H9 (cell line): ENCODE measurements at regions not wholly inside any gene's neighbourhood (a gene's known extent, or its start where the extent isn't known, plus 50 kb on each side); places are given as distances from the start of the nearest gene placed in this dataset.

Source experiments
- DNase-seq: peaks from one replicate; pipeline ENCODE4 v3.0.0-alpha.2; 2017
- H2AFZ ChIP-seq: one replicate; pipeline ENCODE4 v1.6.1; 2013; ENCODE audit warnings: mild to moderate bottlenecking, low read length, control low read depth, moderate library complexity
- H2AK5ac ChIP-seq: 2 replicates; pipeline ENCODE4 v1.6.1; 2013; ENCODE audit warnings: low read length, control low read depth, mixed read lengths; ENCODE audit not compliant: insufficient read length
- H2BK120ac ChIP-seq: one replicate; pipeline ENCODE4 v1.6.1; 2013; ENCODE audit warnings: low read depth, mild to moderate bottlenecking, low read length, control low read depth, inconsistent platforms; ENCODE audit not compliant: poor library complexity, severe bottlenecking
- H2BK12ac ChIP-seq: 2 replicates; pipeline ENCODE4 v1.6.1; 2013; ENCODE audit warnings: low read length, control low read depth, mixed read lengths, low read depth; ENCODE audit not compliant: insufficient read length
- H2BK15ac ChIP-seq: 2 replicates; pipeline ENCODE4 v1.6.1; 2013; ENCODE audit warnings: low read depth, low read length, control low read depth
- H2BK20ac ChIP-seq: one replicate; pipeline ENCODE4 v1.6.1; 2013; ENCODE audit warnings: low read depth, mild to moderate bottlenecking, low read length, control low read depth, inconsistent platforms; ENCODE audit not compliant: poor library complexity, severe bottlenecking
- H2BK5ac ChIP-seq: 2 replicates; pipeline ENCODE4 v1.6.1; 2013; ENCODE audit warnings: low read length, control low read depth, mixed read lengths; ENCODE audit not compliant: insufficient read length
- H3K14ac ChIP-seq: 2 replicates; pipeline ENCODE4 v1.6.1; 2013; ENCODE audit warnings: low read length, control low read depth; ENCODE audit not compliant: insufficient read depth
- H3K18ac ChIP-seq: 2 replicates; pipeline ENCODE4 v1.6.1; 2013; ENCODE audit warnings: low read depth, mild to moderate bottlenecking, mixed read lengths, low read length, control low read depth; ENCODE audit not compliant: insufficient read length
- H3K23ac ChIP-seq: 2 replicates; pipeline ENCODE4 v1.6.1; 2013; ENCODE audit warnings: low read length, control low read depth, mixed read lengths, low read depth; ENCODE audit not compliant: insufficient read length
- H3K23me2 ChIP-seq: 2 replicates; pipeline ENCODE4 v1.6.1; 2013; ENCODE audit warnings: low read depth, mild to moderate bottlenecking, mixed read lengths, low read length, control low read depth; ENCODE audit not compliant: insufficient read length, poor library complexity, severe bottlenecking
- H3K27ac ChIP-seq: 2 replicates; pipeline ENCODE4 v1.5.1; 2013; ENCODE audit warnings: low read length, control low read depth, mixed read lengths, low read depth; ENCODE audit not compliant: insufficient read length
- H3K27me3 ChIP-seq: 2 replicates; pipeline ENCODE4 v1.6.1; 2013; ENCODE audit warnings: low read length, control low read depth, inconsistent platforms; ENCODE audit not compliant: insufficient read depth
- H3K4ac ChIP-seq: 2 replicates; pipeline ENCODE4 v1.6.1; 2013; ENCODE audit warnings: low read depth, mild to moderate bottlenecking, control low read depth, inconsistent platforms, low read length, moderate library complexity
- H3K4me1 ChIP-seq: 2 replicates; pipeline ENCODE4 v1.6.1; 2013; ENCODE audit warnings: low read length, control low read depth, inconsistent platforms; ENCODE audit not compliant: insufficient read depth
- H3K4me2 ChIP-seq: 2 replicates; pipeline ENCODE4 v1.6.1; 2013; ENCODE audit warnings: low read length, control low read depth, mixed read lengths; ENCODE audit not compliant: insufficient read length, insufficient read depth
- H3K56ac ChIP-seq: 2 replicates; pipeline ENCODE4 v1.6.1; 2013; ENCODE audit warnings: low read depth, mild to moderate bottlenecking, mixed read lengths, low read length, control low read depth; ENCODE audit not compliant: insufficient read length
- H3K79me1 ChIP-seq: 2 replicates; pipeline ENCODE4 v1.6.1; 2013; ENCODE audit warnings: low read depth, mild to moderate bottlenecking, moderate library complexity, low read length, control low read depth, inconsistent platforms; ENCODE audit not compliant: insufficient read depth, poor library complexity, severe bottlenecking
- H3K79me2 ChIP-seq: 2 replicates; pipeline ENCODE4 v1.6.1; 2013; ENCODE audit warnings: low read length, control low read depth, inconsistent platforms; ENCODE audit not compliant: insufficient read depth
- H3K9ac ChIP-seq: 2 replicates; pipeline ENCODE4 v1.6.1; 2013; ENCODE audit warnings: low read length, control low read depth, mixed read lengths; ENCODE audit not compliant: insufficient read length; ENCODE audit errors: extremely low read depth
- H3K9me3 ChIP-seq: one replicate; pipeline ENCODE4 v1.6.1; 2013; ENCODE audit warnings: low read depth, low read length, inconsistent platforms; ENCODE audit not compliant: control insufficient read depth
- H3T11ph ChIP-seq: one replicate; pipeline ENCODE4 v1.6.1; 2013; ENCODE audit warnings: mild to moderate bottlenecking, low read length, control low read depth, inconsistent platforms
- H4K20me1 ChIP-seq: one replicate; pipeline ENCODE4 v1.6.1; 2013; ENCODE audit not compliant: control insufficient read depth, insufficient read length, insufficient read depth
- H4K5ac ChIP-seq: 2 replicates; pipeline ENCODE4 v1.6.1; 2013; ENCODE audit warnings: low read depth, mild to moderate bottlenecking, mixed read lengths, low read length, control low read depth; ENCODE audit not compliant: insufficient read length
- H4K8ac ChIP-seq: replicated peaks from 2 replicates; pipeline ENCODE4 v1.6.1; 2013; ENCODE audit warnings: low read length, control low read depth, mixed read lengths, low read depth; ENCODE audit not compliant: insufficient read length
- H4K91ac ChIP-seq: 2 replicates; pipeline ENCODE4 v1.6.1; 2013; ENCODE audit warnings: low read depth, mild to moderate bottlenecking, moderate library complexity, mixed read lengths, low read length, control low read depth; ENCODE audit not compliant: insufficient read length
- H3K27ac Mint-ChIP-seq, 3 experiments: 2 replicates in 2 of 3; 3 replicates in 1 of 3; pipeline ENCODE4 v1.8.0; 2020 to 2021; ENCODE audit warnings: mixed read lengths in 3 of 3, mild to moderate bottlenecking in 1 of 3, moderate library complexity in 1 of 3
- H3K27me3 Mint-ChIP-seq: 2 replicates; pipeline ENCODE4 v1.8.0; 2021; ENCODE audit warnings: low read depth, mild to moderate bottlenecking, moderate library complexity, mixed read lengths
- H3K36me3 Mint-ChIP-seq, 3 experiments: 2 replicates in 2 of 3; 3 replicates in 1 of 3; pipeline ENCODE4 v1.8.0; 2020 to 2021; ENCODE audit warnings: low read depth in 3 of 3, mixed read lengths in 3 of 3; ENCODE audit not compliant: insufficient read depth in 1 of 3
- H3K4me1 Mint-ChIP-seq, 2 experiments: 2 replicates each; pipeline ENCODE4 v1.8.0; 2020; ENCODE audit warnings: mixed read lengths in 2 of 2
- H3K4me3 Mint-ChIP-seq, 2 experiments: 2 replicates in 1 of 2; 3 replicates in 1 of 2; pipeline ENCODE4 v1.8.0; 2020 to 2021; ENCODE audit warnings: mild to moderate bottlenecking in 2 of 2, mixed read lengths in 2 of 2, moderate library complexity in 1 of 2
- H3K9me3 Mint-ChIP-seq, 2 experiments: 2 replicates in 1 of 2; 3 replicates in 1 of 2; pipeline ENCODE4 v1.8.0; 2020; ENCODE audit warnings: mild to moderate bottlenecking in 2 of 2, mixed read lengths in 2 of 2, moderate library complexity in 1 of 2
- WGBS: extraction: QIAGEN DNeasy Blood & Tissue Kit; methylation state at CpG from one replicate; pipeline ENCODE4 v1.1.7; 2013; ENCODE audit warnings: missing lambda C conversion rate, low lambda C conversion rate, mixed read lengths; ENCODE audit not compliant: insufficient read length; ENCODE audit errors: extremely low coverage; 5-methylcytosine and 5-hydroxymethylcytosine counted together
- TF ChIP-seq, protein P1 (sequence below): fragments of 200-600 bp; sonication (generic); conservative IDR thresholded peaks from 3 replicates; pipeline ENCODE4 v1.8.0; 2021; ENCODE audit warnings: antibody characterized with exemption, mild to moderate bottlenecking

DNA sequence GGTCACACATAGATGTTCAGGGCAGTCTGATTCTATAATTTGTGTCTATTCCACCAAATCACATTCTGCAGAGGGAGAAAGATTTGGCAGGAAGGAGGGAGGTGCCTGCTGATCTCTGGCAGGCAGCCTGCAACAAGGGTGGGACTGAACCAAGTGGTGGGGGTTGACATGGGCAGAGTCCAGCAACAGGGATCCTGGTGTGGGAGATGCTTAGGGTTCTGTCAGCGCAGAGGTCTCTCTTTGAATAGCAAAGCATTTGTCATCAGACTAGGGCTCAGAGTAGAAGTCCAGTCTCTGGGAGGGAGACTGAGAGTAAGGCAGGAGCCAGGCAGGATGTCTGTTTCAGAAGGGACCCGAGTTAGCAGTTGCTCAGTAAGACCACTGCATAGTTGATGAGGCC lies 94.6 kb downstream of the UTP18 start:
- no peaks in the 10 kb centered on the region for H3K36me3 Mint-ChIP-seq
- no peak overlapping the region for H4K5ac ChIP-seq

More for the DNA sequence above, 94.6 kb downstream of the UTP18 start:
- H3K4me2 ChIP-seq, result no peak overlapping the region
- H3K23ac ChIP-seq, result no peak overlapping the region
- no peaks in the 10 kb centered on the region for H3K79me1 ChIP-seq
- H3K4me1 Mint-ChIP-seq, result peaks cover 4% of the 10 kb centered on the region in 2 experiments; a peak in 3 of 4 replicates
- WGBS, result no CpG with 5 or more reads among the region's 2 CpGs
- H3K9me3 ChIP-seq, result no peaks in the 10 kb centered on the region
- H3K9ac ChIP-seq, result no peak overlapping the region
- H3K23me2 ChIP-seq, result no peaks in the 10 kb centered on the region
- H4K20me1 ChIP-seq, result no peaks in the 10 kb centered on the region
- H2BK5ac ChIP-seq, result no peak overlapping the region
- no peak overlapping the region for H2AK5ac ChIP-seq
- H3K27ac Mint-ChIP-seq, result no peak overlapping the region
- H3K27ac ChIP-seq, result no peak overlapping the region
- no peaks in the 10 kb centered on the region for H3K27me3 ChIP-seq
- peaks cover 3% of the 10 kb centered on the region for H3K27me3 Mint-ChIP-seq
- H3K9me3 Mint-ChIP-seq, result peaks cover 0 to 3% of the 10 kb centered on the region in 2 experiments; a peak in 2 of 5 replicates
- H3K56ac ChIP-seq, result no peak overlapping the region
- H3K4me1 ChIP-seq, result no peaks in the 10 kb centered on the region
- H2BK15ac ChIP-seq, result no peak overlapping the region
- H3K4ac ChIP-seq, result no peak overlapping the region
- no peak overlapping the region for H3K4me3 Mint-ChIP-seq
- TF ChIP-seq, protein P1, sequence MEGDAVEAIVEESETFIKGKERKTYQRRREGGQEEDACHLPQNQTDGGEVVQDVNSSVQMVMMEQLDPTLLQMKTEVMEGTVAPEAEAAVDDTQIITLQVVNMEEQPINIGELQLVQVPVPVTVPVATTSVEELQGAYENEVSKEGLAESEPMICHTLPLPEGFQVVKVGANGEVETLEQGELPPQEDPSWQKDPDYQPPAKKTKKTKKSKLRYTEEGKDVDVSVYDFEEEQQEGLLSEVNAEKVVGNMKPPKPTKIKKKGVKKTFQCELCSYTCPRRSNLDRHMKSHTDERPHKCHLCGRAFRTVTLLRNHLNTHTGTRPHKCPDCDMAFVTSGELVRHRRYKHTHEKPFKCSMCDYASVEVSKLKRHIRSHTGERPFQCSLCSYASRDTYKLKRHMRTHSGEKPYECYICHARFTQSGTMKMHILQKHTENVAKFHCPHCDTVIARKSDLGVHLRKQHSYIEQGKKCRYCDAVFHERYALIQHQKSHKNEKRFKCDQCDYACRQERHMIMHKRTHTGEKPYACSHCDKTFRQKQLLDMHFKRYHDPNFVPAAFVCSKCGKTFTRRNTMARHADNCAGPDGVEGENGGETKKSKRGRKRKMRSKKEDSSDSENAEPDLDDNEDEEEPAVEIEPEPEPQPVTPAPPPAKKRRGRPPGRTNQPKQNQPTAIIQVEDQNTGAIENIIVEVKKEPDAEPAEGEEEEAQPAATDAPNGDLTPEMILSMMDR, result no peak
- no peaks in the 10 kb centered on the region for H3K79me2 ChIP-seq
- no peak overlapping the region for H4K91ac ChIP-seq
- no peak overlapping the region for H2BK20ac ChIP-seq
- DNase-seq, result no peak
- no peak overlapping the region for H3T11ph ChIP-seq
- no peak overlapping the region for H2BK12ac ChIP-seq
- H3K14ac ChIP-seq, result no peak overlapping the region; the same call in 1 of the 2 replicates
- no peak overlapping the region for H2BK120ac ChIP-seq
- H2AFZ ChIP-seq, result no peak overlapping the region
- no peak overlapping the region for H3K18ac ChIP-seq
- H4K8ac ChIP-seq, result no peak overlapping the region
